K562 (cell line): ENCODE measurements at regions not wholly inside any gene's neighbourhood (a gene's known extent, or its start where the extent isn't known, plus 50 kb on each side); places are given as distances from the start of the nearest gene placed in this dataset.

ENCODE experiments used
- BRD9 ChIP-seq: fragments of 450-650 bp; IDR thresholded peaks from 2 replicates; pipeline ENCODE4 v1.6.1; 2018; ENCODE audit warnings: low read depth; ENCODE audit not compliant: partially characterized antibody
- CEBPB ChIP-seq: fragments of 450-650 bp; IDR thresholded peaks from 2 replicates; pipeline ENCODE4 v1.6.1; 2016; ENCODE audit warnings: missing genetic modification characterization, missing compliant biosample characterization
- MGA ChIP-seq: fragments of 450-650 bp; IDR thresholded peaks from 2 replicates; pipeline ENCODE4 v1.6.1; 2016; ENCODE audit warnings: mild to moderate bottlenecking, moderate library complexity
- NR2C1 ChIP-seq, 2 experiments: fragments of 450-650 bp; IDR thresholded peaks; 2 replicates each; pipeline ENCODE4 v1.6.1; 2017; ENCODE audit warnings: mild to moderate bottlenecking in 2 of 2, antibody characterized with exemption in 1 of 2, inconsistent platforms in 1 of 2, missing compliant biosample characterization in 1 of 2, missing genetic modification characterization in 1 of 2
- RBM15 ChIP-seq: fragments of 200-400 bp; formaldehyde crosslinking; IDR thresholded peaks from 2 replicates; pipeline ENCODE4 v1.6.1; 2018; ENCODE audit warnings: mild to moderate bottlenecking, low read length, moderate library complexity; ENCODE audit not compliant: insufficient read depth
- RUNX1 ChIP-seq: sonication (generic); IDR thresholded peaks from 2 replicates; pipeline ENCODE4 v1.6.1; 2016; ENCODE audit warnings: antibody characterized with exemption, low read depth
- XRCC4 ChIP-seq: IDR thresholded peaks from one replicate; pipeline ENCODE4 v1.6.1; 2011; ENCODE audit not compliant: insufficient read depth, insufficient read length; ENCODE audit errors: extremely low read depth
- ZNF140 ChIP-seq: fragments of 250-450 bp; sonication (Bioruptor Pico); IDR thresholded peaks from 2 replicates; pipeline ENCODE4 v1.8.0; 2021; ENCODE audit warnings: moderate library complexity, mild to moderate bottlenecking, inconsistent platforms
- ZNF77 ChIP-seq: fragments of 250-450 bp; sonication (Bioruptor Pico); IDR thresholded peaks from 2 replicates; pipeline ENCODE4 v1.5.0; 2020

DNA sequence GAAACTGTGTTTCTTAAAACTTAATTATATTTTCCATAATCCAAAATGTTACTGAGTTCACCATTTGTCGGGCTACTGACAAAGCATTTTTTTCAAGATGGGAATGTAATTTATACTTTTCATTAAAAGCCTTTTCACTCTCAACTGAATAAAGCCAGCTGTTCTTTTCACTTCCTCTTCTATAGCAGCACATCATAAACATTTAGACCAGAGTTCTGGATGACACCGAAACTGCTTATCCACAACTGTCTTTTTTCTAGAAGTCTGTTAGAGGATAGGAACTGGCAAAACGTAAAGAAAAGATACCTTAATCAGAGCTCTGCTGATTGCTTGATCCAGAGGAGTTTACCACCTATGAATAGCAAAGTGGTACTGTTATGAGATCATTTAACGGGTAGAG, 594.7 kb downstream of the ADGRL2 start (continued):
- no peak for TF ChIP-seq MGA
- no peak for TF ChIP-seq ZNF77 (CRISPR knock-in tag)
- TF ChIP-seq RBM15 = no peak
- TF ChIP-seq ZNF140 (CRISPR knock-in tag) = no peak
- no peak for TF ChIP-seq XRCC4
- no peak for TF ChIP-seq BRD9
- TF ChIP-seq RUNX1 = no peak
- no peak for TF ChIP-seq NR2C1 (IDR thresholded peaks at IDR 0.05)
- TF ChIP-seq NR2C1 (tag; IDR thresholded peaks at IDR 0.05) = no peak
- TF ChIP-seq CEBPB = no peak
